H1 (cell line): ENCODE measurements at regions not wholly inside any gene's neighbourhood (a gene's known extent, or its start where the extent isn't known, plus 50 kb on each side); places are given as distances from the start of the nearest gene placed in this dataset.
A peak's percentile ranks its signal among the peaks of the same experiment; 100 is the strongest.

Experiments used
- CTCF ChIA-PET: fragments of 300-600 bp; sonication (Branson Sonifier 250); formaldehyde crosslinking; loops from one replicate; lab custom pipeline; 2021; ENCODE audit not compliant: partially characterized antibody; lab: Charles Lee
- POLR2A ChIA-PET: fragments of 300-600 bp; sonication (Branson Sonifier 250); formaldehyde crosslinking; loops from one replicate; lab custom pipeline; 2021; ENCODE audit warnings: inconsistent platforms; ENCODE audit not compliant: partially characterized antibody; lab: Charles Lee
- DNase-seq, 2 experiments: peaks; one replicate each; pipeline versions ENCODE4 v3.0.0 to v3.0.0-alpha.2; 2010 to 2022; ENCODE audit warnings: low spot score in 2 of 2, low read depth in 1 of 2, mixed read lengths in 1 of 2
- FAIRE-seq: peaks from 2 replicates; lab custom pipeline; 2011; peaks lifted over from hg19 to GRCh38; lab: Jason Lieb, UNC
- H2AFZ ChIP-seq: 2 replicates; pipeline ENCODE4 v1.8.1; 2012; ENCODE audit warnings: low read length, inconsistent platforms
- H2AK5ac ChIP-seq: 2 replicates; pipeline ENCODE4 v1.6.1; 2013; ENCODE audit warnings: low read depth, low read length
- H2BK120ac ChIP-seq: replicated peaks from 2 replicates; pipeline ENCODE3; 2013; ENCODE audit warnings: low read depth, low read length, inconsistent platforms
- H2BK12ac ChIP-seq: 2 replicates; pipeline ENCODE4 v1.6.1; 2013; ENCODE audit warnings: low read depth, low read length
- H2BK15ac ChIP-seq: 2 replicates; pipeline ENCODE4 v1.6.1; 2013; ENCODE audit warnings: low read length
- H2BK20ac ChIP-seq: 2 replicates; pipeline ENCODE4 v1.6.1; 2013; ENCODE audit warnings: low read length
- H2BK5ac ChIP-seq: 2 replicates; pipeline ENCODE4 v1.6.1; 2013; ENCODE audit warnings: low read depth, low read length
- H3K14ac ChIP-seq: 2 replicates; pipeline ENCODE4 v1.6.1; 2013; ENCODE audit warnings: inconsistent platforms; ENCODE audit not compliant: insufficient read length
- H3K18ac ChIP-seq: 2 replicates; pipeline ENCODE4 v1.6.1; 2013; ENCODE audit warnings: low read length; ENCODE audit errors: extremely low read depth
- H3K23ac ChIP-seq: 2 replicates; pipeline ENCODE4 v1.6.1; 2013; ENCODE audit warnings: inconsistent platforms; ENCODE audit not compliant: insufficient read length
- H3K23me2 ChIP-seq: 2 replicates; pipeline ENCODE4 v1.6.1; 2013; ENCODE audit warnings: low read depth, low read length
- H3K27ac ChIP-seq: 2 replicates; pipeline ENCODE4 v1.6.1; 2011; ENCODE audit warnings: low read depth, low read length, inconsistent platforms
- H3K27me3 ChIP-seq, 4 experiments: replicated peaks in 1 of 4; 1 replicate in 1 of 4; 2 replicates in 3 of 4; pipeline versions ENCODE4 v1.6.1 to v1.8.1; 2011 to 2013; ENCODE audit warnings: low read length in 3 of 4, mild to moderate bottlenecking in 3 of 4, inconsistent platforms in 2 of 4, mixed read lengths in 2 of 4, moderate library complexity in 1 of 4; ENCODE audit not compliant: control insufficient read depth in 3 of 4, insufficient read depth in 3 of 4; ENCODE audit errors: extremely low read depth in 1 of 4
- H3K36me3 ChIP-seq, 4 experiments: 2 replicates each; pipeline versions ENCODE4 v1.6.1 to v1.8.1; 2011 to 2013; ENCODE audit warnings: mild to moderate bottlenecking in 4 of 4, low read length in 3 of 4, moderate library complexity in 2 of 4, control low read depth in 1 of 4, inconsistent platforms in 1 of 4; ENCODE audit not compliant: insufficient read depth in 4 of 4, control insufficient read depth in 2 of 4
- H3K4ac ChIP-seq: replicated peaks from 2 replicates; pipeline ENCODE3; 2013; ENCODE audit warnings: low read length, low read depth, mixed read lengths, inconsistent platforms; ENCODE audit not compliant: insufficient read length
- H3K4me1 ChIP-seq, 4 experiments: replicated peaks in 1 of 4; 1 replicate in 1 of 4; 2 replicates in 3 of 4; pipeline versions ENCODE4 v1.6.1 to v1.8.1; 2011 to 2013; ENCODE audit warnings: low read length in 3 of 4, inconsistent platforms in 2 of 4, mixed read lengths in 1 of 4; ENCODE audit not compliant: insufficient read depth in 4 of 4, control insufficient read depth in 3 of 4
- H3K4me2 ChIP-seq, 2 experiments: 2 replicates each; pipeline versions ENCODE4 v1.6.1 to v1.8.1; 2011 to 2013; ENCODE audit warnings: low read depth in 2 of 2, low read length in 2 of 2, control low read depth in 1 of 2, inconsistent platforms in 1 of 2, mild to moderate bottlenecking in 1 of 2; ENCODE audit not compliant: insufficient read depth in 1 of 2
- H3K4me3 ChIP-seq, 4 experiments: fragments of 200-600, 300-600 bp in 1 of 4; sonication (generic), shearing (Covaris generic), sonication (Bioruptor Twin) in 1 of 4; 2 replicates each; pipeline versions ENCODE4 v1.5.1 to v1.8.1; 2011 to 2016; ENCODE audit warnings: low read length in 4 of 4, low read depth in 3 of 4, control low read depth in 2 of 4, inconsistent platforms in 2 of 4, mild to moderate bottlenecking in 2 of 4, mixed read lengths in 1 of 4, moderate library complexity in 1 of 4; ENCODE audit not compliant: insufficient read depth in 2 of 4; ENCODE audit errors: extremely low read depth in 1 of 4
- H3K56ac ChIP-seq: replicated peaks from 2 replicates; pipeline ENCODE3; 2013; ENCODE audit warnings: low read depth, mild to moderate bottlenecking, mixed read lengths, low read length, inconsistent platforms; ENCODE audit not compliant: insufficient read length
- H3K79me1 ChIP-seq: 2 replicates; pipeline ENCODE4 v1.6.1; 2013; ENCODE audit warnings: low read depth, low read length, control low read depth
- H3K79me2 ChIP-seq, 2 experiments: 2 replicates each; pipeline versions ENCODE4 v1.6.1 to v1.8.1; 2012 to 2013; ENCODE audit warnings: low read length in 2 of 2, mild to moderate bottlenecking in 2 of 2, inconsistent platforms in 1 of 2; ENCODE audit not compliant: insufficient read depth in 2 of 2, control insufficient read depth in 1 of 2
- H3K9ac ChIP-seq, 4 experiments: replicated peaks in 1 of 4; 1 replicate in 1 of 4; 2 replicates in 3 of 4; pipeline versions ENCODE4 v1.6.1 to v1.8.1; 2011 to 2013; ENCODE audit warnings: low read depth in 3 of 4, low read length in 3 of 4, control low read depth in 2 of 4, mild to moderate bottlenecking in 2 of 4, moderate library complexity in 2 of 4, inconsistent platforms in 1 of 4; ENCODE audit errors: extremely low read depth in 1 of 4
- H3K9me3 ChIP-seq, 2 experiments: 2 replicates each; pipeline versions ENCODE4 v1.6.1 to v1.8.1; 2012 to 2013; ENCODE audit warnings: mild to moderate bottlenecking in 2 of 2, moderate library complexity in 2 of 2, control low read depth in 1 of 2, inconsistent platforms in 1 of 2, low read depth in 1 of 2, low read length in 1 of 2, mixed read lengths in 1 of 2; ENCODE audit not compliant: insufficient read depth in 2 of 2
- H4K20me1 ChIP-seq, 2 experiments: replicated peaks in 1 of 2; 2 replicates each; pipeline versions ENCODE3 to v1.8.1; 2011 to 2013; ENCODE audit warnings: inconsistent platforms in 2 of 2, low read length in 2 of 2, mild to moderate bottlenecking in 1 of 2; ENCODE audit not compliant: insufficient read depth in 2 of 2, control insufficient read depth in 1 of 2
- H4K5ac ChIP-seq: 2 replicates; pipeline ENCODE4 v1.6.1; 2013; ENCODE audit warnings: low read length, low read depth, mixed read lengths, inconsistent platforms; ENCODE audit not compliant: insufficient read length
- H4K8ac ChIP-seq: 2 replicates; pipeline ENCODE4 v1.8.0; 2013; ENCODE audit warnings: mild to moderate bottlenecking, moderate library complexity, low read length, inconsistent platforms; ENCODE audit not compliant: insufficient read depth; ENCODE audit errors: extremely low read depth
- H4K91ac ChIP-seq: replicated peaks from 2 replicates; pipeline ENCODE3; 2013; ENCODE audit warnings: low read length, mixed read lengths, inconsistent platforms; ENCODE audit not compliant: insufficient read length
- ATF3 ChIP-seq: IDR thresholded peaks from 2 replicates; pipeline ENCODE4 v1.6.1; 2011; ENCODE audit warnings: low read depth, mild to moderate bottlenecking, low read length; ENCODE audit not compliant: insufficient read depth
- E2F6 ChIP-seq: IDR thresholded peaks from 2 replicates; pipeline ENCODE4 v1.6.1; 2012; ENCODE audit warnings: inconsistent platforms
- FOSL1 ChIP-seq: IDR thresholded peaks from 2 replicates; pipeline ENCODE4 v1.6.1; 2011; ENCODE audit warnings: mild to moderate bottlenecking, low read depth, low read length, moderate library complexity; ENCODE audit not compliant: insufficient read depth
- MAFK ChIP-seq: IDR thresholded peaks from 2 replicates; pipeline ENCODE4 v1.6.1; 2012; ENCODE audit warnings: low read depth, mild to moderate bottlenecking, improper control_type of control experiment, low read length
- PHF8 ChIP-seq: fragments of 200-600 bp; sonication (generic); conservative IDR thresholded peaks from 2 replicates; pipeline ENCODE4 v1.7.1; 2012; ENCODE audit warnings: low read depth, mild to moderate bottlenecking, inconsistent platforms, low read length, moderate library complexity
- SAP30 ChIP-seq: fragments of 300-600 bp; sonication (generic); IDR thresholded peaks from 2 replicates; pipeline ENCODE4 v1.7.1; 2012; ENCODE audit warnings: low read length, moderate library complexity, mild to moderate bottlenecking, inconsistent platforms; ENCODE audit not compliant: insufficient read depth, insufficient replicate concordance
- SIRT6 ChIP-seq: IDR thresholded peaks from one replicate; pipeline ENCODE4 v1.7.1; 2012; ENCODE audit warnings: low read length, inconsistent platforms
- SIX5 ChIP-seq: IDR thresholded peaks from 2 replicates; pipeline ENCODE4 v1.6.1; 2011; ENCODE audit warnings: mild to moderate bottlenecking, low read depth, low read length
- YY1 ChIP-seq: IDR thresholded peaks from 2 replicates; pipeline ENCODE4 v1.6.1; 2011; ENCODE audit warnings: low read depth, mild to moderate bottlenecking, low read length
- WGBS, 2 experiments: shearing (Covaris generic) in 1 of 2; methylation state at CpG; one replicate each; pipeline versions ENCODE4 v1.1.6 to v1.1.7; 2013 to 2015; ENCODE audit warnings: low lambda C conversion rate in 2 of 2, mixed read lengths in 2 of 2, inconsistent platforms in 1 of 2, low coverage in 1 of 2, missing lambda C conversion rate in 1 of 2; ENCODE audit not compliant: insufficient replicate concordance in 2 of 2, insufficient coverage in 1 of 2, insufficient read length in 1 of 2; ENCODE audit errors: extremely low coverage in 1 of 2, missing lambda C conversion rate in 1 of 2; 5-methylcytosine and 5-hydroxymethylcytosine counted together
- TF ChIP-seq, protein P1 (sequence below): IDR thresholded peaks from 2 replicates; pipeline ENCODE4 v1.6.1; 2012; ENCODE audit warnings: low read length, inconsistent platforms

DNA sequence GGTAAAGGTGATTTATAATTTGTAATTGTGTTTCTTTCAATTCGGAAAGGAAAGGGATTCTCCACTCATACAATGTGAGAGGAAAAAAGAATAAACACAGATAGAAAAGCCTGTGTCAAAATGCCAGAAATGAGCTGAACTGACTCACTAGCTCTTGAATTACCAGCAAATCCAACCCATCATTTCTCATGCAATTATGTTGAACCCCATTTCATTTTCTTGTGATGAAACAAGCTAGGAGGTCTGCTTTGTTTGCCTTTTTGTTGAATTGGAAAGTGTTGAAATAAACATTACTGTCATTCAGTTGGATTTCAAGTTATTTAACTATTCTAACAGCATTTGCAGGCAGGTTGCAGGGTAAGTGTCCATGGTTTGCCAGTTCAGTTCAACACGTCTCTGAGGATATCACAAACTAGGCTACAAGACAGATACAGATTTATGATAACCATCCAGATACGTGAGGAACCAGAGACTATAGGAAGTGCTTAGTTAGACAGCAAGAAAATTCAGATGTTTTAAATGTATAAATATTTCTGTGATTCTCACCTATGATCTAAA is 547.2 kb downstream of the MAT2B start:
- no peak for DNase-seq
- no peak overlapping the region for H4K91ac ChIP-seq
- TF ChIP-seq MAFK (no peak), SAP30 (no peak), ATF3 (no peak), FOSL1 (no peak), E2F6 (no peak), SIX5 (no peak), SIRT6 (no peak), YY1 (no peak), PHF8 (no peak)
- TF ChIP-seq, protein P1, sequence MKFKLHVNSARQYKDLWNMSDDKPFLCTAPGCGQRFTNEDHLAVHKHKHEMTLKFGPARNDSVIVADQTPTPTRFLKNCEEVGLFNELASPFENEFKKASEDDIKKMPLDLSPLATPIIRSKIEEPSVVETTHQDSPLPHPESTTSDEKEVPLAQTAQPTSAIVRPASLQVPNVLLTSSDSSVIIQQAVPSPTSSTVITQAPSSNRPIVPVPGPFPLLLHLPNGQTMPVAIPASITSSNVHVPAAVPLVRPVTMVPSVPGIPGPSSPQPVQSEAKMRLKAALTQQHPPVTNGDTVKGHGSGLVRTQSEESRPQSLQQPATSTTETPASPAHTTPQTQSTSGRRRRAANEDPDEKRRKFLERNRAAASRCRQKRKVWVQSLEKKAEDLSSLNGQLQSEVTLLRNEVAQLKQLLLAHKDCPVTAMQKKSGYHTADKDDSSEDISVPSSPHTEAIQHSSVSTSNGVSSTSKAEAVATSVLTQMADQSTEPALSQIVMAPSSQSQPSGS = no peak

More for the DNA sequence above, 547.2 kb downstream of the MAT2B start:
- H3K36me3 ChIP-seq = no peaks in the 10 kb centered on the region
- no peak overlapping the region for H2BK15ac ChIP-seq
- H3K79me1 ChIP-seq = no peaks in the 10 kb centered on the region
- H2BK20ac ChIP-seq = no peak overlapping the region
- no peak overlapping the region for H3K56ac ChIP-seq
- H4K5ac ChIP-seq = no peak overlapping the region
- H3K27me3 ChIP-seq = no peaks in the 10 kb centered on the region
- H3K4ac ChIP-seq = no peak overlapping the region
- H4K8ac ChIP-seq = no peak overlapping the region
- H2AK5ac ChIP-seq = no peak overlapping the region
- H3K79me2 ChIP-seq = no peaks in the 10 kb centered on the region
- H2BK12ac ChIP-seq = no peak overlapping the region
- POLR2A ChIA-PET = no interaction called here
- 0 out of 2 replicates have a peak overlapping the region, but pooled peaks have one; percentile 68 for H2AFZ ChIP-seq
- WGBS, 2 experiments = 81% methylated on average over 3 of the region's 3 CpGs; no CpG with 5 or more reads in 1 of the 2 experiments
- no peak overlapping the region for H3K4me3 ChIP-seq
- CTCF ChIA-PET = interaction anchor here (1.0 to 1.7 kb wide), 2 partner anchors 40 to 620 kb away, joined by 3 to 5 read pairs; no protein-coding TSS in a partner anchor
- H3K4me2 ChIP-seq = no peak overlapping the region
- no peak overlapping the region for H2BK120ac ChIP-seq
- FAIRE-seq = no peak
- H3K4me1 ChIP-seq = peaks cover 0 to 3% (median 1%) of the 10 kb centered on the region in 4 experiments; a peak in 1 of 7 replicates
- H2BK5ac ChIP-seq = no peak overlapping the region
- H3K14ac ChIP-seq = no peak overlapping the region
- no peaks in the 10 kb centered on the region for H4K20me1 ChIP-seq
- no peak overlapping the region for H3K23ac ChIP-seq
- peaks cover 2% of the 10 kb centered on the region; the same call in 1 of the 2 replicates for H3K23me2 ChIP-seq
- no peaks in the 10 kb centered on the region for H3K9me3 ChIP-seq
- no peak overlapping the region for H3K9ac ChIP-seq
- no peak overlapping the region for H3K27ac ChIP-seq
- no peak overlapping the region for H3K18ac ChIP-seq
